GM12891 (cell line): ENCODE measurements at regions not wholly inside any gene's neighbourhood (a gene's known extent, or its start where the extent isn't known, plus 50 kb on each side); places are given as distances from the start of the nearest gene placed in this dataset.
A peak's percentile ranks its signal among the peaks of the same experiment; 100 is the strongest.

Source experiments
- DNase-seq: peaks from one replicate; pipeline ENCODE4 v3.0.0; 2011; ENCODE audit warnings: low spot score; ENCODE audit not compliant: insufficient read length
- FAIRE-seq: peaks from 2 replicates; lab custom pipeline; 2011; peaks lifted over from hg19 to GRCh38; lab: Jason Lieb, UNC
- PAX5 ChIP-seq: IDR thresholded peaks from 2 replicates; pipeline ENCODE4 v1.6.1; 2011; ENCODE audit warnings: low read length, moderate library complexity, mild to moderate bottlenecking; ENCODE audit not compliant: insufficient read depth, severe bottlenecking
- POLR2A ChIP-seq: IDR thresholded peaks from 2 replicates; pipeline ENCODE4 v1.6.1; 2011; ENCODE audit warnings: low read depth, low read length, control low read depth
- POLR2AphosphoS5 ChIP-seq: IDR thresholded peaks from 2 replicates; pipeline ENCODE4 v1.6.1; 2011; ENCODE audit warnings: low read depth, low read length, control low read depth
- POU2F2 ChIP-seq: IDR thresholded peaks from 2 replicates; pipeline ENCODE4 v1.6.1; 2011; ENCODE audit warnings: low read depth, mild to moderate bottlenecking, control low read depth, low read length, moderate library complexity
- SPI1 ChIP-seq: IDR thresholded peaks from 2 replicates; pipeline ENCODE4 v1.6.1; 2011; ENCODE audit warnings: low read depth, low read length, control low read depth
- TAF1 ChIP-seq: IDR thresholded peaks from 2 replicates; pipeline ENCODE4 v1.6.1; 2011; ENCODE audit warnings: low read depth, low read length, control low read depth

- FAIRE-seq (no peak), DNase-seq (no peak)
- TF ChIP-seq POU2F2: no peak
- TF ChIP-seq SPI1: no peak
- no peak for TF ChIP-seq POLR2A
- TF ChIP-seq PAX5: no peak
- TF ChIP-seq TAF1: no peak
- TF ChIP-seq POLR2AphosphoS5: no peak
These were observed 818.3 kb upstream of the ALCAM start for GRCh38 chr3:104548401-104548800.

- TF ChIP-seq POLR2A (no peak), POLR2AphosphoS5 (no peak), TAF1 (no peak), POU2F2 (no peak), PAX5 (no peak), SPI1 (no peak)
- DNase-seq: no peak
- no peak for FAIRE-seq
These were observed 817.5 kb upstream of the ALCAM start for GRCh38 chr3:104549099-104549714.

- DNase-seq (no peak), FAIRE-seq (no peak)
- TF ChIP-seq SPI1 (no peak), PAX5 (no peak), POLR2A (no peak), POLR2AphosphoS5 (no peak), POU2F2 (no peak), TAF1 (no peak)
These were observed 813.6 kb upstream of the ALCAM start for GRCh38 chr3:104553121-104553520.

GRCh38 chr3:104554425-104554824 lies 812.3 kb upstream of the ALCAM start:
- DNase-seq: no peak
- TF ChIP-seq POLR2A: no peak
- no peak for TF ChIP-seq POLR2AphosphoS5
- TF ChIP-seq PAX5: no peak
- TF ChIP-seq SPI1: no peak
- TF ChIP-seq TAF1: no peak
- no peak for TF ChIP-seq POU2F2
- no peak for FAIRE-seq

GRCh38 chr3:104555728-104556127 lies 811.0 kb upstream of the ALCAM start:
- FAIRE-seq: no peak
- DNase-seq: no peak
- TF ChIP-seq PAX5 (no peak), TAF1 (no peak), POLR2AphosphoS5 (no peak), SPI1 (no peak), POU2F2 (no peak), POLR2A (no peak)

- DNase-seq (no peak), FAIRE-seq (no peak)
- TF ChIP-seq POU2F2: no peak
- TF ChIP-seq SPI1: 0 out of 2 replicates have a peak, but pooled peaks have one; percentile 2
These were observed 810.2 kb upstream of the ALCAM start for GRCh38 chr3:104556372-104557078.

GRCh38 chr3:104561324-104561723 lies 805.4 kb upstream of the ALCAM start:
- FAIRE-seq: no peak
- DNase-seq: no peak
- no peak for TF ChIP-seq POLR2AphosphoS5
- no peak for TF ChIP-seq SPI1
- TF ChIP-seq TAF1: no peak
- no peak for TF ChIP-seq POU2F2
- TF ChIP-seq POLR2A: no peak
- TF ChIP-seq PAX5: no peak

GRCh38 chr3:104564045-104564643 lies 802.6 kb upstream of the ALCAM start:
- TF ChIP-seq TAF1 (no peak), PAX5 (no peak), POLR2AphosphoS5 (no peak), SPI1 (no peak), POLR2A (no peak), POU2F2 (no peak)
- FAIRE-seq (no peak), DNase-seq (no peak)

GRCh38 chr3:104566054-104566453 lies 800.7 kb upstream of the ALCAM start:
- no peak for DNase-seq
- no peak for TF ChIP-seq SPI1
- no peak for TF ChIP-seq PAX5
- no peak for TF ChIP-seq POLR2A
- TF ChIP-seq POLR2AphosphoS5: no peak
- no peak for TF ChIP-seq TAF1
- TF ChIP-seq POU2F2: no peak
- no peak for FAIRE-seq

- TF ChIP-seq POLR2AphosphoS5 (no peak), POU2F2 (no peak), PAX5 (no peak), TAF1 (no peak), SPI1 (no peak), POLR2A (no peak)
- DNase-seq (no peak), FAIRE-seq (no peak)
These were observed 791.1 kb upstream of the ALCAM start for GRCh38 chr3:104575634-104576033.

- DNase-seq (no peak), FAIRE-seq (no peak)
- no peak for TF ChIP-seq TAF1
- no peak for TF ChIP-seq POU2F2
- no peak for TF ChIP-seq PAX5
- TF ChIP-seq POLR2A: no peak
- no peak for TF ChIP-seq SPI1
- TF ChIP-seq POLR2AphosphoS5: no peak
These were observed 788.2 kb upstream of the ALCAM start for GRCh38 chr3:104578558-104578957.

GRCh38 chr3:104582092-104582491 lies 784.6 kb upstream of the ALCAM start:
- no peak for FAIRE-seq
- TF ChIP-seq SPI1: peak; percentile 37
- no peak for TF ChIP-seq TAF1
- no peak for TF ChIP-seq PAX5
- DNase-seq: no peak
